ENCODE measurements at regions not wholly inside any gene's neighbourhood (a gene's known extent, or its start where the extent isn't known, plus 50 kb on each side); places are given as distances from the start of the nearest gene placed in this dataset.

GRCh38 chr20:19824861-19825260 lies 66.8 kb downstream of the RIN2 start:
- TF ChIP-seq POLR2A (IDR thresholded peaks at IDR 0.05; ENCODE audit: low read depth, low read length): no peak
- no peak for TF ChIP-seq POLR2AphosphoS5 (IDR thresholded peaks at IDR 0.05; ENCODE audit: low read depth, low read length)
